ENCODE measurements at regions not wholly inside any gene's neighbourhood (a gene's known extent, or its start where the extent isn't known, plus 50 kb on each side); places are given as distances from the start of the nearest gene placed in this dataset.
"Not testable (repeated sequence)": the region's sequence is repeated elsewhere in the genome, so short reads cannot be mapped to it uniquely, and the experiment has no call there.

GRCh38 chr18:53861185-53861584 is 363.3 kb downstream of the MBD2 start:
- TF ChIP-seq CTCF (IDR thresholded peaks at IDR 0.05; ENCODE audit: insufficient read depth, low read depth, low read length) = no peak
- DNase-seq (ENCODE audit: low read depth) = no peak
- H3K4me3 ChIP-seq (ENCODE audit: low read depth, low read length) = no peak overlapping the region

- TF ChIP-seq CTCF (IDR thresholded peaks at IDR 0.05; ENCODE audit: insufficient read depth, low read depth, low read length) = no peak
- H3K4me3 ChIP-seq (ENCODE audit: low read depth, low read length) = no peak overlapping the region
Observed at GRCh38 chr18:53859764-53860163, 364.7 kb downstream of the MBD2 start.

GRCh38 chr18:53850902-53851301 is 373.6 kb downstream of the MBD2 start:
- H3K4me3 ChIP-seq (ENCODE audit: low read depth, low read length) = no peak overlapping the region
- no peak for TF ChIP-seq CTCF (IDR thresholded peaks at IDR 0.05; ENCODE audit: insufficient read depth, low read depth, low read length)
- no peak for DNase-seq (ENCODE audit: low read depth)

More at GRCh38 chr18:53859764-53860163, 364.7 kb downstream of the MBD2 start:
- no peak for DNase-seq (ENCODE audit: low read depth)

- H3K4me3 ChIP-seq (ENCODE audit: low read depth, low read length) = no peak overlapping the region
- TF ChIP-seq CTCF (IDR thresholded peaks at IDR 0.05; ENCODE audit: insufficient read depth, low read depth, low read length) = no peak
- DNase-seq (ENCODE audit: low read depth) = no peak
Observed at GRCh38 chr18:53843763-53844162, 380.7 kb downstream of the MBD2 start.

GRCh38 chr18:53843113-53843760 is 381.2 kb downstream of the MBD2 start:
- H3K4me3 ChIP-seq (ENCODE audit: low read depth, low read length) = no peak overlapping the region
- DNase-seq (ENCODE audit: low read depth) = no peak
- no peak for TF ChIP-seq CTCF (IDR thresholded peaks at IDR 0.05; ENCODE audit: insufficient read depth, low read depth, low read length)

GRCh38 chr18:53838746-53839145 is 385.7 kb downstream of the MBD2 start:
- TF ChIP-seq CTCF (IDR thresholded peaks at IDR 0.05; ENCODE audit: insufficient read depth, low read depth, low read length) = no peak
- DNase-seq (ENCODE audit: low read depth) = no peak
- no peak overlapping the region for H3K4me3 ChIP-seq (ENCODE audit: low read depth, low read length)

GRCh38 chr18:53821141-53821540 is 403.3 kb downstream of the MBD2 start:
- DNase-seq (ENCODE audit: low read depth); H3K4me3 ChIP-seq (ENCODE audit: low read depth, low read length): not testable (repeated sequence)
